HepG2 (cell line): ENCODE measurements at regions not wholly inside any gene's neighbourhood (a gene's known extent, or its start where the extent isn't known, plus 50 kb on each side); places are given as distances from the start of the nearest gene placed in this dataset.

Experiments
- ATAC-seq: fragments of 200-7000 bp; cut with Tn5 transposase; 3 replicates; pipeline ENCODE4 v1.9.1; 2020; ENCODE audit warnings: mild to moderate bottlenecking, moderate library complexity
- BruUV-seq: library from RNA; stranded (reverse); fragments of 400-500 nt; replicated peaks from 2 replicates; lab custom pipeline; 2021; lab: Mats Ljungman, UMichigan
- CTCF ChIA-PET: fragments of 300-600 bp; formaldehyde crosslinking; extraction: SDS; loops from one replicate; lab custom pipeline; 2021; ENCODE audit warnings: low total read pairs, inconsistent platforms, low intra/inter-chr PET ratio; lab: Yijun Ruan, JAX
- POLR2A ChIA-PET: fragments of 350-600 bp; sonication (Branson Sonifier 250); formaldehyde crosslinking; loops from one replicate; lab custom pipeline; 2020; ENCODE audit warnings: antibody characterized with exemption, inconsistent platforms; lab: Yijun Ruan, JAX
- DNase-seq: peaks from one replicate; pipeline ENCODE4 v3.0.0-alpha.2; 2015; ENCODE audit warnings: low spot score
- FAIRE-seq: peaks from 3 replicates; lab custom pipeline; 2011; peaks lifted over from hg19 to GRCh38; lab: Jason Lieb, UNC
- H2AFZ ChIP-seq: one replicate; pipeline ENCODE4 v1.6.1; 2011; ENCODE audit warnings: low read length, inconsistent platforms
- H3K27ac ChIP-seq: fragments of 300-600 bp; 3 replicates; pipeline ENCODE4 v1.8.0; 2011; ENCODE audit warnings: mixed run types, mild to moderate bottlenecking, mixed read lengths, low read length, inconsistent platforms; ENCODE audit not compliant: insufficient read depth; ENCODE audit errors: extremely low read length
- H3K27me3 ChIP-seq, 2 experiments: fragments of 200-600 bp in 1 of 2; 2 replicates in 1 of 2; 3 replicates in 1 of 2; pipeline versions ENCODE4 v1.6.0 to v1.8.0; 2011; ENCODE audit warnings: low read length in 2 of 2, mild to moderate bottlenecking in 2 of 2, moderate library complexity in 2 of 2, inconsistent platforms in 1 of 2; ENCODE audit not compliant: insufficient read depth in 2 of 2, control insufficient read depth in 1 of 2
- H3K36me3 ChIP-seq, 2 experiments: fragments of 200-600 bp in 1 of 2; replicated peaks in 1 of 2; 2 replicates in 1 of 2; 3 replicates in 1 of 2; pipeline versions ENCODE4 v1.5.1 to v1.8.0; 2011; ENCODE audit warnings: low read length in 2 of 2, inconsistent platforms in 1 of 2; ENCODE audit not compliant: insufficient read depth in 2 of 2, control insufficient read depth in 1 of 2
- H3K4me1 ChIP-seq: 2 replicates; pipeline ENCODE4 v1.5.1; 2012; ENCODE audit warnings: low read length, inconsistent platforms; ENCODE audit not compliant: insufficient read depth
- H3K4me2 ChIP-seq: 2 replicates; pipeline ENCODE4 v1.6.0; 2011; ENCODE audit warnings: low read depth, low read length, inconsistent platforms
- H3K4me3 ChIP-seq, 3 experiments: fragments of 200-600 bp in 1 of 3; sonication (generic), shearing (Covaris generic) in 1 of 3; replicated peaks in 1 of 3; 2 replicates each; pipeline ENCODE4 v1.5.1; 2011 to 2016; ENCODE audit warnings: low read length in 3 of 3, inconsistent platforms in 2 of 3, low read depth in 2 of 3, mild to moderate bottlenecking in 2 of 3, control low read depth in 1 of 3, mixed read lengths in 1 of 3; ENCODE audit not compliant: insufficient read depth in 1 of 3
- H3K79me2 ChIP-seq: one replicate; pipeline ENCODE4 v1.6.1; 2011; ENCODE audit warnings: low read length, inconsistent platforms; ENCODE audit not compliant: insufficient read depth
- H3K9ac ChIP-seq: 2 replicates; pipeline ENCODE4 v1.6.0; 2011; ENCODE audit warnings: mild to moderate bottlenecking, low read depth, low read length, inconsistent platforms; ENCODE audit not compliant: insufficient read depth
- H3K9me3 ChIP-seq: 2 replicates; pipeline ENCODE4 v1.5.1; 2012; ENCODE audit warnings: mild to moderate bottlenecking, low read length
- H4K20me1 ChIP-seq: 2 replicates; pipeline ENCODE4 v1.6.0; 2011; ENCODE audit warnings: inconsistent platforms, mild to moderate bottlenecking, low read length, moderate library complexity; ENCODE audit not compliant: insufficient read depth
- KAT7 ChIP-seq: IDR thresholded peaks from 2 replicates; pipeline ENCODE4 v1.6.1; 2018; ENCODE audit warnings: borderline replicate concordance, missing compliant biosample characterization
- ZBTB1 ChIP-seq: sonication (generic); formaldehyde crosslinking; IDR thresholded peaks from 2 replicates; pipeline ENCODE4 v1.4.0; 2020; ENCODE audit warnings: missing genetic modification reagents, borderline replicate concordance
- WGBS: methylation state at CpG from one replicate; pipeline ENCODE4 v1.1.6; 2017; ENCODE audit warnings: low lambda C conversion rate; 5-methylcytosine and 5-hydroxymethylcytosine counted together
- in situ Hi-C: cut with HindIII; loops from 2 replicates; pipeline ENCODE4 v1.10.0; 2017; ENCODE audit warnings: low pct_unique_long_range_greater_than_20kb; ENCODE audit not compliant: extremely low pct_ligation_motif_present
- intact Hi-C: fragments of 100-400 bp; cut with micrococcal nuclease; formaldehyde crosslinking; loops from one replicate; pipeline ENCODE4 v1.10.0; 2022; ENCODE audit not compliant: unreplicated experiment
- TF ChIP-seq, protein P1 (sequence below): sonication (generic); formaldehyde crosslinking; IDR thresholded peaks from 2 replicates; pipeline ENCODE4 v1.4.0; 2020; ENCODE audit warnings: missing genetic modification reagents, borderline replicate concordance

DNA sequence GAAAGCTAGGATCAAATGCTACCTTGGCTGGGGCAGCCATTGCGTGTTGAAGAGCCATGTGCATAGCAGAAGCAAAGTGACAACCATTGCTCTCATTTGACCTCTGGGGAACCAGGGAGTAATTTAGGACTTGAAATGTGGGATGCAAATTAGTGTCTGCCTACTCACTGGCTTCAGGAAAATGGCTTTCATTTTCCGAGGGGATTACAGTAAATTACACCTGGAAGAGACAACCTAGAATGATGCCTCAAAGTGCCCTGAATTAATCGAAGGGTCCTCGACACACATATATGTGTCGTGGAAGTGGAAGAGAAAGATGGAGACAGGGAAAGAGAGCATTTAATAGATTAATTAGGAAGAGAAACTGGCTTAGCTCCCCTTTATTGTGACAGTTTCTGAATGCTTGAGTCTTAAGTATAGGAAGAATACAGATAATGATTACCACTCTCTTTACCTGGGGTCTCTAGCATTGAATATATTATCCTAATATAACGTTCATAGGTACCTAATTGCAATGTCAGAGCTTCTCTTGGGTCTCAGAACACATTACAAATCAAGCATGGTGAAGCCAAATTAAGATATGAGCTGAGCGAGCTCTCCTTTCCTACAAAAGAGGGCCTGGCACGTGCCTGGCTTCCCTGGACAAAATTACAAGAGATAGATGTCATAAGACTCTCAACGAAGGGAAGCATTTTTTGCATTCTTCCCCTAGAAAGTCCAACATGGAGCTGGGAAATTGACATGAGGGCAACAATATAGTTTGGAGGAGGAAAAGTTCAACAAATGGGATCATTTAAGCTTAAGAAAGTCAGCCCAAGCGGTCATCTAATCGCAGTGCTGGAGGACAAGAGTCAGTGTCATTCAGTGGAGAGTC lies 59.5 kb downstream of the MYCN start:
- in situ Hi-C loops: no loop called here
- no peak overlapping the region for H3K9ac ChIP-seq
- no peak for TF ChIP-seq KAT7
- TF ChIP-seq, all 625 proteins: peak for 0
- no peaks in the 10 kb centered on the region for H3K79me2 ChIP-seq
- H3K4me1 ChIP-seq: no peaks in the 10 kb centered on the region
- FAIRE-seq (no peak), DNase-seq (no peak), ATAC-seq (no peak)
- ChIA-PET POLR2A (no interaction called here), CTCF (no interaction called here)
- no peak overlapping the region for H2AFZ ChIP-seq
- no peak overlapping the region for H3K4me3 ChIP-seq
- no peak overlapping the region for H3K27ac ChIP-seq
- intact Hi-C loops: no loop called here
- no peak overlapping the region for H3K4me2 ChIP-seq
- peaks cover 2 to 15% of the 10 kb centered on the region in 2 experiments; a peak in 3 of 5 replicates for H3K27me3 ChIP-seq
- H4K20me1 ChIP-seq: no peaks in the 10 kb centered on the region
- WGBS: 35% methylated on average over 11 of the region's 11 CpGs
- H3K36me3 ChIP-seq: no peaks in the 10 kb centered on the region
- no peaks in the 10 kb centered on the region for H3K9me3 ChIP-seq
- BruUV-seq: no TSS peak

DNA sequence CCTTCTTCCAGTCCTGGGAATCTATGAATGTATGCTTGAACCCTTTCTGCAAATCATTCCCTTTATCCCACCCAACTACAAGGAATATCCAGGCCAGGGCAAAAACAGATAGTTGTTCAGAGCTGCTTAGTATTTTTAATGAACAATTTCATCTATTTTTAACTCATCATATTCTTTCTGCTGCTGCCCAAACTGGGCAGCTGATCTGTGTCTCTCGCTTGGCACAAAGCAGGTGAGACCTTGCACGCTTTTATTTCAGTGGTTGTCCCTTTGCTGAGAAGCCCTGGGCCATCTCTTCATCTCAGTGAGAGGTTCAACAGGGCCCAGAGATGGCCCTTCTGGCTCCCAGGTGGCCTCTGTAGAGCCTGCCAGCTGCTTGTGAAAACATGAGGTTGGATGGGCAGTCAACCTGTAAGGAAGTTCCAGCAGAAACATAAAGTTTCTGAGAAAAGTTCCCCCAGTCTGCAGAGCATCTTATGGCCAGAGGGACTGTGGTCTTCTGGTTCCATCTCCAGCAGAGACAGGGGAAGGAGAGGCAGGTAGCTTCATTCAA lies 57.5 kb downstream of the MYCN start:
- Histone ChIP-seq H3K9ac (no peak overlapping the region), H3K4me2 (no peak overlapping the region), H3K9me3 (no peaks in the 10 kb centered on the region), H3K27ac (no peak overlapping the region), H4K20me1 (no peaks in the 10 kb centered on the region), H2AFZ (no peak overlapping the region), H3K4me1 (no peaks in the 10 kb centered on the region), H3K4me3 (no peak overlapping the region), H3K27me3 (peaks cover 2 to 15% of the 10 kb centered on the region in 2 experiments; a peak in 3 of 5 replicates), H3K79me2 (no peaks in the 10 kb centered on the region), H3K36me3 (no peaks in the 10 kb centered on the region)
- ChIA-PET POLR2A (no interaction called here), CTCF (no interaction called here)
- intact Hi-C loops (no loop called here), in situ Hi-C loops (no loop called here)
- FAIRE-seq (no peak), ATAC-seq (no peak), DNase-seq (no peak)
- no TSS peak for BruUV-seq
- 49% methylated on average over 2 of the region's 2 CpGs for WGBS
- no peak for TF ChIP-seq ZBTB1 (CRISPR knock-in tag)
- TF ChIP-seq, protein P1, sequence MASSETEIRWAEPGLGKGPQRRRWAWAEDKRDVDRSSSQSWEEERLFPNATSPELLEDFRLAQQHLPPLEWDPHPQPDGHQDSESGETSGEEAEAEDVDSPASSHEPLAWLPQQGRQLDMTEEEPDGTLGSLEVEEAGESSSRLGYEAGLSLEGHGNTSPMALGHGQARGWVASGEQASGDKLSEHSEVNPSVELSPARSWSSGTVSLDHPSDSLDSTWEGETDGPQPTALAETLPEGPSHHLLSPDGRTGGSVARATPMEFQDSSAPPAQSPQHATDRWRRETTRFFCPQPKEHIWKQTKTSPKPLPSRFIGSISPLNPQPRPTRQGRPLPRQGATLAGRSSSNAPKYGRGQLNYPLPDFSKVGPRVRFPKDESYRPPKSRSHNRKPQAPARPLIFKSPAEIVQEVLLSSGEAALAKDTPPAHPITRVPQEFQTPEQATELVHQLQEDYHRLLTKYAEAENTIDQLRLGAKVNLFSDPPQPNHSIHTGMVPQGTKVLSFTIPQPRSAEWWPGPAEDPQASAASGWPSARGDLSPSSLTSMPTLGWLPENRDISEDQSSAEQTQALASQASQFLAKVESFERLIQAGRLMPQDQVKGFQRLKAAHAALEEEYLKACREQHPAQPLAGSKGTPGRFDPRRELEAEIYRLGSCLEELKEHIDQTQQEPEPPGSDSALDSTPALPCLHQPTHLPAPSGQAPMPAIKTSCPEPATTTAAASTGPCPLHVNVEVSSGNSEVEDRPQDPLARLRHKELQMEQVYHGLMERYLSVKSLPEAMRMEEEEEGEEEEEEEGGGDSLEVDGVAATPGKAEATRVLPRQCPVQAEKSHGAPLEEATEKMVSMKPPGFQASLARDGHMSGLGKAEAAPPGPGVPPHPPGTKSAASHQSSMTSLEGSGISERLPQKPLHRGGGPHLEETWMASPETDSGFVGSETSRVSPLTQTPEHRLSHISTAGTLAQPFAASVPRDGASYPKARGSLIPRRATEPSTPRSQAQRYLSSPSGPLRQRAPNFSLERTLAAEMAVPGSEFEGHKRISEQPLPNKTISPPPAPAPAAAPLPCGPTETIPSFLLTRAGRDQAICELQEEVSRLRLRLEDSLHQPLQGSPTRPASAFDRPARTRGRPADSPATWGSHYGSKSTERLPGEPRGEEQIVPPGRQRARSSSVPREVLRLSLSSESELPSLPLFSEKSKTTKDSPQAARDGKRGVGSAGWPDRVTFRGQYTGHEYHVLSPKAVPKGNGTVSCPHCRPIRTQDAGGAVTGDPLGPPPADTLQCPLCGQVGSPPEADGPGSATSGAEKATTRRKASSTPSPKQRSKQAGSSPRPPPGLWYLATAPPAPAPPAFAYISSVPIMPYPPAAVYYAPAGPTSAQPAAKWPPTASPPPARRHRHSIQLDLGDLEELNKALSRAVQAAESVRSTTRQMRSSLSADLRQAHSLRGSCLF: no peak
